SHP77 treated with DMSO at 0.1 percent for 48 hours (cell line): ENCODE measurements at regions not wholly inside any gene's neighbourhood (a gene's known extent, or its start where the extent isn't known, plus 50 kb on each side); places are given as distances from the start of the nearest gene placed in this dataset.
"Not testable (repeated sequence)": the region's sequence is repeated elsewhere in the genome, so short reads cannot be mapped to it uniquely, and the experiment has no call there.

Source experiments
- DNase-seq: peaks from one replicate; lab custom pipeline; 2025; lab: John Stamatoyannopoulos, UW

DNA sequence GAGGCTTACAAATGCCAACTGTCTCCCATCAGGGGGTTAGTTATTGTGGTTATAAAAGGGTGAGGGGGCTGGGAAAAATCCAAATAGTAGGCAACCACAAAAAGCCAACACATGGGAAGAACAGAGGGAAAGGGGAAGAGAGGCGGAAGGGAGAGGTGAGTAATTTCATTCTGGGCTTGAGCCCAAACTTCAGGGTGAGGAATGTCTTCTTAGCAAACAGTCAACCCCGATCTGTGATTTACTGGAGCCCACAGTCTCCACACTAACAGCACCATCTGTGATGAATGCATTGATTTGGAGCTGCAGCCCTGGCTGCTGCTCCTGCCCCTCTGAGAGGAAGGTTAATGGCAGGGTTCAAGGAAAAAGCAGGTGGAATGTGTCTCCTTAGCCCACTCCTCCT, 162.2 kb upstream of the GPR101 start:
- no peak for DNase-seq

GRCh38 chrX:137195296-137195695, 161.5 kb upstream of the GPR101 start:
- no peak for DNase-seq

DNA sequence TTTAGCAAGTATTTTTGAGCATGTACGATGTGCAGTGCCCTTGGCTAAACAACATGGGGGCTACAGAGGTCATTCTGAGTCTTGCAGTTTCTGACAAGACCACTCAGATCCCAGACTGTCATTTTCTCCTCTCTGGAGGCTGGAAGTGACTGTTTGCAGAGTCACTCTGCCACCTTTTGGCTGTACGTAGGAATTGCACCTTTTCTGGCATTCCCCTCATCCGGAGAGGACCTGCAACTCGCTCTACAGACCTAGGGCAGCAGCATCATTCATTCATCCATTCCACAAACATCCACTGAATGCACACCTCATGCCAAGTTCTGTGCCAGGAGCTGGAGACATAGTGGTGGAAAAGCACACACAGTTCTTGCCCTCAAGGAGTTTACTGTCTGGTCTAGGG, 160.4 kb upstream of the GPR101 start:
- DNase-seq = no peak

GRCh38 chrX:137187540-137187939, 153.7 kb upstream of the GPR101 start:
- no peak for DNase-seq

DNA sequence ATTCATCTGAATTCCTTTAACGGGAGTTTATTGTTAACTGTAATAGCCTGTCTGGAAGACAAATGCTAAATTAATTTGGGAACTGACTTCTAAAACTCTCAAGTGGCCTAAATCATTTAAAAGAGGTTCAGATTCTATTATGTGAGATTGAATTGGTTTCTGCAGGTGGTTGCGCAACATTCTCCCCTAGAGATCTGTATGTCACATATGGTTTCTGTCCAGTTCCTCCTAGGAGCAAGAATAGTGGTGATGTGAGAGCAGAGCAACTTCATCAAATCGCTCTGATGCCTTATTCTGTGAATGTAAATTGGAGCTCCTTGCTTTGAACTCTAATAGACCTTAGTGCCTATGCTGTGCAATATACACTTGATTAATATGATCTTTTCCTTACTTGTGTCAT, 144.6 kb upstream of the GPR101 start:
- DNase-seq = no peak

DNA sequence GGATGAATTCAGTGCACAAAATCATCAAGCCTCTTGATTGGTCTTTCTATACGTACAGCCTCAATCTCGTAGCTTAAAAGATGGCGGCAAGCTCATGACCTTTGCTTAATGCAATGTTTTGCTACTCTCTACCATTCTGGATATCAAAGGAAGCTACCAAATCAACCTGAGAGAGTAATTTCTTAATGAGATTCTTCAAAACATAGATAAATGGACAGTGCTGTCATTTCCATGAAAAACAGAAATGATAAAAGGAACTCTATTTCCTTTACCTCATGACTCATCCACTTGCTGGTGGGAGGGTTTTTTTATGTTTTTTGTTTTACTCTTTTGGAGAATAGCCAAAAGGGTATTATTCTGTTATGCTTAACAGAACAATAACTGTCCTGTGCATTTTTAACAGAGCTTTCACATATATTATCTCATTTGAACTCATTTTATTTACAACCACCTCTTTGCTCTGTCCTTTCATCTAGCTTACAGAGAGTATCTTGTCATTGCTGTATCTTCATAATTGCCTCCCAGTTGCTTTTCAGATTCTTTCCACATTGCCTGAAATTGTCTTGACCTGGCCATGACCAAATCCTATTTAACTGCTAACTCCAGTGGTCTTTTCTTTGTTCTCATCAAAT, 138.6 kb upstream of the GPR101 start:
- DNase-seq = no peak

DNA sequence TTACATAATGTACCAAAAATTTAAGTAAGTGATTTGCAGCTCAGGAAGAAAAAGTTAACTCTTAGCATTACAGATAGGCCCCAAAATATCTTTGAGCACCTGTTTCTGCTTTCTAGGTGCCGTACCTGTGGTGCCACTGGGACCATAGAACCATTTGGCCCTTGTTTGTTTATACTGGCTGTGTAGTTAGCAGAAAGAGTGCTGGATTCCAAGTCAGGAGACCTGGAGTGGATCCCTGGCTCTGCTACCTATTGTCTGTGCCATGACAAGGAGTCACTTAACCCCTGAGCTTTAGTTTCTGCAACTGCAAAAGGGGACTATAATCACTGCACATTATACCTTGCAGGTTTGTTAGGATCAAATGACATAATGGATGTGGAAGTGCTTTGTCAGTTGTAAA, 137.8 kb upstream of the GPR101 start:
- DNase-seq = no peak

- DNase-seq = no peak
Measured at GRCh38 chrX:137166591-137166990, 132.8 kb upstream of the GPR101 start.

- DNase-seq = no peak
Measured at GRCh38 chrX:137164329-137164728, 130.5 kb upstream of the GPR101 start.

GRCh38 chrX:137151403-137151802, 117.6 kb upstream of the GPR101 start:
- DNase-seq = no peak

- no peak for DNase-seq
Measured at GRCh38 chrX:137143864-137144263, 110.1 kb upstream of the GPR101 start.

- not testable (repeated sequence) for DNase-seq
Measured at GRCh38 chrX:137122651-137123050, 88.9 kb upstream of the GPR101 start.

GRCh38 chrX:137119049-137119448, 85.3 kb upstream of the GPR101 start:
- no peak for DNase-seq

DNA sequence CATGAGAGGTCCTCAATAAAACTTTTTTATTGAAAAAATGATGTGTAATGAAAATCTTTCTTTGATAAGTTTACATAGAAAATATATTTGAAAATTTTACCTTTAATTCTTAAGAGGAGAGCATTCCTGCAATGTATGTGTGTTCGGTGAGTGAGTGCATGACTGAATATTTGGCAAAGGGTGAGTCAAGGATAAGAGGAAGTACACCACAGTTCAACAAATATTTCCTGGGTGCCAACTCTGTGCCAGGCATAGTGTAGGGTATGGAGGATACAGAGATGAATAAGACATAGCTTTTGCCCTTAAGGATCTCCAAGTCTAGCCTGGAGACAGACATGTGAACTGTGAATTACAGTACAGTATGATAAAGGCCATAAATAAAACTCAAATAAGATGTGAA, 84.7 kb upstream of the GPR101 start:
- DNase-seq = no peak

- no peak for DNase-seq
Measured at GRCh38 chrX:137118136-137118535, 84.3 kb upstream of the GPR101 start.

DNA sequence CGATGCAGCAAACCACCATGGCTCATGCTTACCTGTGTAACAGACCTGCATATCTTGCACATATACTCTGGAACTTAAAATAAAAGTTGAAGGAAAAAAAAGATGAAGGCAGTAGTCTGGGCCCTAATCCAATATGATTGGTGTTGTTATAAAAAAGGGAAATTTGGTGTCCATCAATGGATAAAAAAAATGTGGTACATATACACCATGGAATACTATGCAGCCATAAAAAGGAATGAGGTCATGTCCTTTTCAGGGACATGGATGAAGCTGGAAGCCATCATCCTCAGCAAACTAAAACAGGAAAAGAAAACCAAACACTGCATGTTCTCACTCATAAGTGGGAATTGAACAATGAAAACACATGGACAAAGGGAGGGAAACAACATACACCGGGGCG, 74.1 kb upstream of the GPR101 start:
- not testable (repeated sequence) for DNase-seq

DNA sequence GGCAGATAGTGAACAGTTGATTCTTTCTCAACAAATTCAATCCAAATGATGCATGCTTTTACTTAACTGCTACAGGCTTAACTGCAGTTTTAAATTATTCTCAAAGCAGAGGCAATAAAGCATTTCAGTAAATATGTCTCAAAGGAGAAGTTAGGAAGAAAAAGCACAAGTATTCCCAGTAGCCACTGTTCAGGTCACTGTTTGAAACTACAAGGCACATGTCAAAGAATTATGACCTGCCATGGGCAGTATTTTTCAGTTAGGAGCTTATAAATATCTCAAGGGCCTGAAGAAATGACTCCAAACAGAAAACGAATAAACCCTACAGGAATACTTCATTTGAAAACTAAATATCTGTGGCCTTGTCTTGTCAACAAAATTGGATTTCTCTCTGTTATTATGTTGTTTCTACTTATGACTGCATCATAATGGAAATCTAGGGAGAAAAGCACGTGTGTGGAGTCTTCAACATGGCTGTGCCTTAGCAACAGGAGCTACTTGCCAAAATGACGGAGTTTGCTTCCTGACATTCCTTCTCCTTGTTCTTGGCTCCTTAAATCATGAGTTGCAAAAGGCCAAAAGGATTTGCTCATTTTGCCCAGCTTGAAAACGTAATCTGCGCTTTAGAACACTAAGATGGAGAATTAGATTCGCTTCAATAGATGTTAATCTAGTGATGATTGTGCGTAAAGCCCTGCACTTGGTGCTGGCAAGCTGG, 67.6 kb upstream of the GPR101 start:
- DNase-seq = no peak
